HepG2 (cell line): ENCODE measurements at regions not wholly inside any gene's neighbourhood (a gene's known extent, or its start where the extent isn't known, plus 50 kb on each side); places are given as distances from the start of the nearest gene placed in this dataset.

Experiments
- ARID3A ChIP-seq: IDR thresholded peaks from 2 replicates; pipeline ENCODE4 v1.6.1; 2012; ENCODE audit warnings: low read depth, low read length, improper control_type of control experiment
- CSRNP1 ChIP-seq: sonication (generic); formaldehyde crosslinking; IDR thresholded peaks from 2 replicates; pipeline ENCODE4 v1.8.1; 2023; ENCODE audit warnings: mild to moderate bottlenecking, missing genetic modification reagents
- DNMT3B ChIP-seq: conservative IDR thresholded peaks from 2 replicates; pipeline ENCODE4 v1.6.1; 2016; ENCODE audit warnings: missing biosample characterization, control low read depth
- EEA1 ChIP-seq: sonication (generic); formaldehyde crosslinking; IDR thresholded peaks from 2 replicates; pipeline ENCODE4 v1.5.1; 2020; ENCODE audit warnings: mild to moderate bottlenecking, missing genetic modification reagents, borderline replicate concordance
- IKZF4 ChIP-seq: sonication (generic); formaldehyde crosslinking; IDR thresholded peaks from 2 replicates; pipeline ENCODE4 v1.5.1; 2020; ENCODE audit warnings: borderline replicate concordance, mild to moderate bottlenecking, low read depth, missing genetic modification reagents; ENCODE audit errors: not compliant biosample characterization
- MAFF ChIP-seq: IDR thresholded peaks from 2 replicates; pipeline ENCODE4 v1.6.1; 2011; ENCODE audit warnings: low read depth, low read length, improper control_type of control experiment
- POLR2G ChIP-seq: fragments of 200-400 bp; formaldehyde crosslinking; IDR thresholded peaks from 2 replicates; pipeline ENCODE4 v1.6.1; 2018; ENCODE audit warnings: mild to moderate bottlenecking, low read depth, low read length, moderate library complexity
- RXRB ChIP-seq: IDR thresholded peaks from 2 replicates; pipeline ENCODE4 v1.6.1; 2016; ENCODE audit warnings: borderline replicate concordance, missing genetic modification reagents, missing compliant biosample characterization
- TEF ChIP-seq: sonication (generic); formaldehyde crosslinking; IDR thresholded peaks from 2 replicates; pipeline ENCODE4 v1.5.0; 2020; ENCODE audit warnings: missing genetic modification reagents
- THAP11 ChIP-seq: IDR thresholded peaks from 2 replicates; pipeline ENCODE4 v1.6.1; 2016; ENCODE audit warnings: missing biosample characterization, missing genetic modification reagents
- USF2 ChIP-seq, 2 experiments: sonication (generic) in 1 of 2; formaldehyde crosslinking in 1 of 2; IDR thresholded peaks; 2 replicates each; pipeline versions ENCODE4 v1.5.1 to v1.6.1; 2011 to 2020; ENCODE audit warnings: borderline replicate concordance in 1 of 2, low read depth in 1 of 2, low read length in 1 of 2, mild to moderate bottlenecking in 1 of 2, missing genetic modification reagents in 1 of 2, moderate library complexity in 1 of 2
- XBP1 ChIP-seq: sonication (generic); formaldehyde crosslinking; IDR thresholded peaks from 2 replicates; pipeline ENCODE4 v1.5.0; 2020; ENCODE audit warnings: missing genetic modification reagents
- XRCC5 ChIP-seq: fragments of 200-400 bp; formaldehyde crosslinking; optimal IDR thresholded peaks from 2 replicates; pipeline ENCODE3; 2017; ENCODE audit warnings: mild to moderate bottlenecking, low read length
- ZBTB25 ChIP-seq: IDR thresholded peaks from 2 replicates; pipeline ENCODE4 v1.6.1; 2018; ENCODE audit warnings: missing genetic modification reagents
- ZNF350 ChIP-seq: sonication (generic); formaldehyde crosslinking; IDR thresholded peaks from 2 replicates; pipeline ENCODE4 v1.4.0; 2020; ENCODE audit warnings: mild to moderate bottlenecking, low read depth, missing genetic modification reagents, borderline replicate concordance
- ZNF510 ChIP-seq: sonication (generic); formaldehyde crosslinking; IDR thresholded peaks from 2 replicates; pipeline ENCODE4 v1.4.0; 2020; ENCODE audit warnings: low read depth, mild to moderate bottlenecking, missing genetic modification reagents
- ZNF564 ChIP-seq: sonication (generic); formaldehyde crosslinking; IDR thresholded peaks from 2 replicates; pipeline ENCODE4 v1.8.1; 2023; ENCODE audit warnings: mild to moderate bottlenecking, missing genetic modification reagents
- ZNF773 ChIP-seq: sonication (generic); formaldehyde crosslinking; IDR thresholded peaks from 2 replicates; pipeline ENCODE4 v1.4.0; 2020; ENCODE audit warnings: missing genetic modification reagents, borderline replicate concordance
- ZNF784 ChIP-seq: sonication (generic); formaldehyde crosslinking; IDR thresholded peaks from 2 replicates; pipeline ENCODE4 v1.5.1; 2020; ENCODE audit warnings: missing genetic modification reagents, mild to moderate bottlenecking, borderline replicate concordance
- ZSCAN9 ChIP-seq: IDR thresholded peaks from 2 replicates; pipeline ENCODE4 v1.6.1; 2016; ENCODE audit warnings: borderline replicate concordance

- TF ChIP-seq IKZF4 (CRISPR knock-in tag) (no peak), XBP1 (CRISPR knock-in tag) (no peak), ZNF564 (no peak), TEF (CRISPR knock-in tag) (no peak), USF2 (IDR thresholded peaks at IDR 0.05; ENCODE audit: low read depth, low read length) (no peak), USF2 (CRISPR knock-in tag; IDR thresholded peaks at IDR 0.05; ENCODE audit: borderline replicate concordance) (no peak), DNMT3B (CRISPR knock-in tag) (no peak), POLR2G (no peak), RXRB (no peak; the same call in 1 of the 2 replicates), ZNF510 (CRISPR knock-in tag) (0 out of 2 replicates have a peak, but pooled peaks have one; percentile 48), ARID3A (0 out of 2 replicates have a peak, but pooled peaks have one; percentile 17), CSRNP1 (no peak), MAFF (0 out of 2 replicates have a peak, but pooled peaks have one; percentile 54), ZBTB25 (CRISPR knock-in tag) (no peak), ZNF773 (CRISPR knock-in tag) (no peak), ZNF784 (CRISPR knock-in tag) (no peak), EEA1 (CRISPR knock-in tag) (peak; percentile 35; the same call in 1 of the 2 replicates), ZSCAN9 (no peak), XRCC5 (peak; percentile 76), THAP11 (no peak), ZNF350 (CRISPR knock-in tag) (no peak; the same call in 1 of the 2 replicates)
Observed at GRCh38 chr6:131519670-131520436, 53.2 kb upstream of the ARG1 start (continued).
